Osteoblast (primary cell): ENCODE measurements at regions not wholly inside any gene's neighbourhood (a gene's known extent, or its start where the extent isn't known, plus 50 kb on each side); places are given as distances from the start of the nearest gene placed in this dataset.

Source experiments
- DNase-seq: peaks from one replicate; pipeline ENCODE4 v3.0.0; 2011; ENCODE audit warnings: low spot score, mixed read lengths; ENCODE audit not compliant: insufficient read length; ENCODE audit errors: missing footprints
- H2AFZ ChIP-seq: 2 replicates; pipeline ENCODE4 v1.6.0; 2011; ENCODE audit warnings: mild to moderate bottlenecking, low read length
- H3K27ac ChIP-seq: 2 replicates; pipeline ENCODE4 v1.5.1; 2011; ENCODE audit warnings: mild to moderate bottlenecking, low read depth, low read length, moderate library complexity
- H3K27me3 ChIP-seq: 2 replicates; pipeline ENCODE4 v1.6.0; 2012; ENCODE audit warnings: mild to moderate bottlenecking, control low read depth, inconsistent platforms, low read length, moderate library complexity; ENCODE audit not compliant: insufficient read depth
- H3K36me3 ChIP-seq: 2 replicates; pipeline ENCODE4 v1.5.1; 2011; ENCODE audit warnings: mild to moderate bottlenecking, low read length, control low read depth, moderate library complexity; ENCODE audit not compliant: insufficient read depth
- H3K4me1 ChIP-seq: 2 replicates; pipeline ENCODE4 v1.5.1; 2011; ENCODE audit warnings: mild to moderate bottlenecking, low read length, control low read depth, moderate library complexity; ENCODE audit not compliant: insufficient read depth
- H3K4me2 ChIP-seq: 2 replicates; pipeline ENCODE4 v1.6.0; 2011; ENCODE audit warnings: mild to moderate bottlenecking, low read length; ENCODE audit not compliant: insufficient read depth
- H3K4me3 ChIP-seq: fragments of 200-600 bp; sonication (generic); 3 replicates; pipeline ENCODE4 v1.5.1; 2012; ENCODE audit warnings: mild to moderate bottlenecking, low read length, inconsistent platforms; ENCODE audit not compliant: insufficient read depth
- H3K79me2 ChIP-seq: 2 replicates; pipeline ENCODE4 v1.6.0; 2012; ENCODE audit warnings: mild to moderate bottlenecking, low read length, control low read depth, inconsistent platforms; ENCODE audit not compliant: insufficient read depth
- H3K9me3 ChIP-seq: 2 replicates; pipeline ENCODE4 v1.5.1; 2011; ENCODE audit warnings: low read depth, low read length, control low read depth
- H4K20me1 ChIP-seq: 2 replicates; pipeline ENCODE4 v1.6.0; 2012; ENCODE audit warnings: mild to moderate bottlenecking, low read length, control low read depth; ENCODE audit not compliant: insufficient read depth
- CTCF ChIP-seq: IDR thresholded peaks from 2 replicates; pipeline ENCODE4 v1.5.1; 2011; ENCODE audit warnings: mild to moderate bottlenecking, low read depth, low read length, moderate library complexity; ENCODE audit errors: extremely low read depth

DNA sequence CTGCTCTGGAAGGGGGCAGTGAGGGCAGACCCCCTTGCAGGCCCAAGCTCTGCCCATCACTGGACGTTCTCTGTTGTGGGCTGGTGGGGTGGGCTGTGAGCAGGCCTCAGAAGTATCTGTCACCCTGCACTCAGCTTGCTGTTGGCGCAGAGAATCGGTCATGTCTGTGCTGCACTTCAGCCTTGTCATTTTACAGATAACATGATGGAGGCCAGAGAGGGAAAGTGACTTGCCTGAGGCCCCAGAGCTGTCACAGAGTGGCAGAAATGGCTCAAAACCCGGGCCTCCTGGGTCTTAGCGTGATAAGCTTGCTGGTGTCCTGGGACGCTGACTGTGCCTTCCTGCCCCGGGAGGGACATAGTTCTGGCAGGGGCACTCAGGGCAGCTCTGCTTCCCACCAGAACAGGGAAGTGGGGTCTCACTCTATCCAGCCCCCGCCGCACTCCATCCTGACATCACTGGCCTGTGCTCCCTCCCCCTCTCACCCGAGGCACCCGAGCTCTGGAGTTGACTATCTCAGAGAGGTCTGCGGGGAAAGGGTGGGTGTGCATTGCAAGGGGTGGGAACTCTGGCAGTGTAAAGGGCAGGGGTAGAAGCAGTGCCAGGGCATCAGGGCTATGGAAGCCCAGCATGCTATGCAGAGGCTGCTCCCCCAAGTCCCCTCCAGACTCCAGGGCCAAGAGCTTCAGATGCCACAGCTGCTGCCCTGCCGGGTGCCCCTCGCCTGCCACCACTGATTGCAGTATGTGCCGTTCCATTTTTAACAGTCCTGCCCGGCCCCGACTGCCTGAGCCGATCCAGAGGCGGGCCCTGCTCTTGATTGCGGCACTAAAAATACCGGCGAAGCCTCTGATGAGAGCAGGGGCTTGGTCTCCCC, 50.4 kb upstream of the NECTIN1 start:
- no peak overlapping the region for H3K4me2 ChIP-seq
- DNase-seq, result no peak
- peaks cover 11% of the 10 kb centered on the region for H3K27me3 ChIP-seq
- H3K9me3 ChIP-seq, result peaks cover 2% of the 10 kb centered on the region
- H3K4me1 ChIP-seq, result peaks cover 6% of the 10 kb centered on the region
- H4K20me1 ChIP-seq, result no peaks in the 10 kb centered on the region
- H3K4me3 ChIP-seq, result no peak overlapping the region
- H3K36me3 ChIP-seq, result no peaks in the 10 kb centered on the region
- no peak overlapping the region for H3K27ac ChIP-seq
- no peak for TF ChIP-seq CTCF
- no peaks in the 10 kb centered on the region for H3K79me2 ChIP-seq
- no peak overlapping the region for H2AFZ ChIP-seq
